IPS-18c (cell line): ENCODE measurements at regions not wholly inside any gene's neighbourhood (a gene's known extent, or its start where the extent isn't known, plus 50 kb on each side); places are given as distances from the start of the nearest gene placed in this dataset.

ENCODE experiments used
- H3K4me3 ChIP-seq: 2 replicates; pipeline ENCODE4 v1.7.0; 2013; ENCODE audit warnings: low read depth, mild to moderate bottlenecking, low read length, moderate library complexity; ENCODE audit not compliant: insufficient read depth
- H3K9me3 ChIP-seq: one replicate; pipeline ENCODE4 v1.6.1; 2013; ENCODE audit warnings: mild to moderate bottlenecking, low read length, moderate library complexity; ENCODE audit not compliant: control insufficient read depth, insufficient read depth

DNA sequence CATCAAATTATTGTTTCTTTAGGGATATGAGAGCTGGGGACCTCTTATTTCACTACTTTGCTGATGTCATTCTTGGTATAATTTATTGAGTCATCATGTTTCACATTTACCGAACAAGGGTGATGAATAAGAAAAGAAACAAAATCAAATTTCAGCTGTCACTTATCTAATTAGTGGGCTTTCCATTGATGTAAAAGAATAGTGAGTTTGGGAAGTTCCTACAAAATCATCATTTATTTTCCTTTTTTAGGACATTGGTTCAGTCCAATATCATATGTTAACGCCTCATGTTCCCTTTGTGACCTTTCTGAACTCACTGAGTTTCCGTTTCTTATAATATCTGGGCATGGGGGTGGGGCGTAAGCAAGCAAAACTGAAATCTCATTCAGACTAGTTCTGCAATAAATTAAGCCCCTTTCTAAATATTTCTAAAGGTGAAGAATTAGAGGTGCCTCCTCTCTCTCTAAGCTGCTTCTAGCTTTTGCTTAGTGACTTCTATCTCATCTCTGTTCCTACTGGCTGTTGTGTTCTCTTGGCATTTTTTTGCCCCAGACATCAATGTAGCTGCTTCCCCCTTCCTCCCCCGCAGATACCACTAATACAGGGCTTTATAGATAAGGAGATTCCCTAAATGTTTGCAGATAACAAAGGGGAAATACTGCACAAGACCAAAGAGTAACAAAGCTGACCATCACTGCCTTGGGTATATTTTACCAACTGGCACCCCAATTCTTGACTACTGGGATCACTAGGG, 238.0 kb upstream of the CTNNB1 start:
- no peak overlapping the region for H3K4me3 ChIP-seq

DNA sequence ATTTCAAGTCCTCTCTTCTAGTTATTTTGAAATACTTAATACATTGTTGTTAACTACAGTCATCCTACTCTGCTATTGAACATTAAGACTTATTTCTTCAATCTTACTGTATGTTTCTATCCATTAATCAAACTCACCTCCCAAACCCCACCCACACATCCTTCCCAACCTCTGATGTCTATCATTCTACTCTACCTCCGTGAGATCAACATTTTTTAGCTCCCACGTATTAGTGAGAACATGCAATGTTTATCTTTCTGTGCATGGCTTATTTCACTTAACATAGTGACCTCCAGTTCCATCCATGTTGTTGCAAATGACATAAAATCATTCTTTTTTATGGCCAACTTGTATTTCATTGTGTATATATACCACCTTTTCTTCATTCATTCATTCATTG, 236.6 kb upstream of the CTNNB1 start:
- Histone ChIP-seq H3K9me3 (no peaks in the 10 kb centered on the region), H3K4me3 (no peak overlapping the region)

More for the DNA sequence above, 238.0 kb upstream of the CTNNB1 start:
- H3K9me3 ChIP-seq: no peaks in the 10 kb centered on the region

DNA sequence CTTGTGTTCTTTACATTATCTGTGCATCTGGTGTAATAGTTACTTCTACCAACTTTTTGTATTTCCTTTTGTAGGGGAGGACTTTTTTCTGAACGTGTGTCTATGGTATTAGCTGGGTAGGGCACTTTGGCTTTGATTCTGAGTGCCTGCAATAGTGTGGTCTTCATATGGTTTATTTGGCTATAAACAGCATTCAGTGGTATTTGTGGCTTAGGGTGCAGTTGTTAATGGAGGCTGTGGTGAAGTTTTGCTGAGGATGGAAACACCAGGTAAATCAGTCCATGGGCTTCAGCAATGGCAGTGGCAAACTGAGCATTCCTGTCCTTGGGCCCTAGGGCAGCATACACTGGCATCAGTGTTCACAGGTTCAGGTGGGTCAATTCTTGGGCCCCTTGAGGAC, 230.6 kb upstream of the CTNNB1 start:
- Histone ChIP-seq H3K9me3 (no peaks in the 10 kb centered on the region), H3K4me3 (no peak overlapping the region)

DNA sequence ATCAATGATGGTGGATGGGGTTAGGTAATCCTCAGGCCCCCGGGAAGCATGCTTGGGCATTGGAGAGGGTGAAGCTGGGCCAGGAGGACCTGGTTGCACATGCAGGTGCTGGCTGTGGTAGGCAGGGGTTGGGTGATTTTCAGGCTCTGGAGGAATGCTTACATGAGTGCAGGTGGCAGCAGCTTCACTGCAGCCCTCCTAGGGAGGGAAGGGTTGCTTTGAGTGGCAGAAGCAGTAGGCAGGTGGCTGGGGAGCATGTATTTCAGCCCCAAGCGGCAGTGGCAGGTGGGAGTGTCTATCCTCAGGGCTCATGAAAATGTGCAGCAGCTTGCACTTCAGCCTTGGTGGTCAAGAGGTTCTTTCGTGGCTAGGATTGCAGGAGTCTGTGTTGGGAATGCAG, 230.0 kb upstream of the CTNNB1 start:
- Histone ChIP-seq H3K4me3 (no peak overlapping the region), H3K9me3 (no peaks in the 10 kb centered on the region)

DNA sequence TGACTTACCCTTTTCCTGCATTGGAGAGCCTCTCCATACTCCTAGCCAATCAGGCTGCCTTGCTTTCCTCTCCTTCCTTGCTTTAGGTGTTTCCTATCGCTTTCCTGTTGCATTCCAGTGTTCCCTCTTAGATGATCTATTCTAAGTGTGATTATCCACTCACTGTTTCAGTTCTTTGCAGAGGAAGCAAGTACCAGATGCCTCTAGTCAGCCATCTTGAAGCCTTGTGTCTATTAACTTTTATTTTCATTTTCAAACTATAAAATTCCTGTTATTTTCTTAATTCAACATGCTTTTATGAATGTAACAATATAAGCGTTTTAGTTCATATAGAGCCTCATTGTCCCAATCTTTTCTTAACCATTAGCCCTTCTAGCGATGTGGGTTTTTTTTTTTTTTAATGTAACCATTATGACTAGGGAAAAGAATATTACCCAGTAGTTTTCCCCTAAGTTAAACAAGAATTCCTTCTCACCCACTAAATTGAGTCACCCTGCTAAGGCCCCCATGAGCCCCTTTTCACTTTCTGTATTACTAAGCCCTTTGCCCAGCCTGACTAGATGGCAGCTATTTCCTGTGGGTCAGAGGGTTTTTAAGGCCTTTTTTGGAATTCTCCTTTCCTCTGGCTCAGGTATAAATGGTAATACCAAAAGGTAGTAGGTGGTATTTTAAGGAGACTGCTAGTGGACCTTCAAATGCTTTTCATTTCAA, 229.4 kb upstream of the CTNNB1 start:
- Histone ChIP-seq H3K9me3 (no peaks in the 10 kb centered on the region), H3K4me3 (no peak overlapping the region)

- Histone ChIP-seq H3K9me3 (no peaks in the 10 kb centered on the region), H3K4me3 (no peak overlapping the region)
Measured at GRCh38 chr3:40971191-40972168, 227.8 kb upstream of the CTNNB1 start.

DNA sequence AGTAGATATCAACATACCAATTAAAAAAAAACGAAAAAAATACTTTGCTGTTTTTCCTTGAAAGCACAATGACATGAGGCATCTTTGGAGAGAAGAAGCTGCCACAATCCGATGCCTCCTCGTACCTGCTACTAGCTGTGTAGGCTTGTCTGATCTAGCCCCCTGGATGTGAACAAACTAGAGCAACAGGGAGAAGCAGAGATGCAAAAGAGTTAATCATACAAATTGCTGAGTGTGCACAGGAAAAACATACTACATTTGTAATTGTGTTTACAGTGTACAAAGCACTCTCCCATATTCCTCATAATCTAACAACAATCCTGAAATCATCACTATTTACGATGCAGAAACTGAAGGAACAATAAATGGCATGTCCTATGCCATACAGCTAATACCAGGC, 227.0 kb upstream of the CTNNB1 start:
- no peaks in the 10 kb centered on the region for H3K9me3 ChIP-seq
- H3K4me3 ChIP-seq: no peak overlapping the region

- Histone ChIP-seq H3K4me3 (no peak overlapping the region), H3K9me3 (no peaks in the 10 kb centered on the region)
Measured at GRCh38 chr3:40973141-40973540, 226.2 kb upstream of the CTNNB1 start.

DNA sequence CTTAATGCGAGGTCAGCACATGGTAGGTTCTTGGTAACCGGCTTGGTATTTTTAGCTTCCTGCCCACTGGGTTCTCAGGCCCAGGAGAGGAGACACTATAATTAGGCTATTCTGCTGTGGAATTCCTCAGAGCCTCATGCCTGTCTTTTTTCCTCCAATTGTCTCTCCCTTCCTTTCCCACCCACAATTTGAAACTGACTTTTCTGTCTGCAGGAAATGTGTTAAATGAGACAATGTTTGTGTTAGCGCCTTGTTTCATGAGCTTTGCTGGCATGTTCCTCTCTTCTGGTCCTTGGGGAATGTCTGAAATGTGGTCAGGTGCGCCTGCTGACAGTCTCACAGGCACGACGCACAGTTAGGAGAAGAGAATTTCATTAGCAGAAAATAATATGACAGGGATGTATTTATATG, 223.6 kb upstream of the CTNNB1 start:
- Histone ChIP-seq H3K4me3 (no peak overlapping the region), H3K9me3 (no peaks in the 10 kb centered on the region)

DNA sequence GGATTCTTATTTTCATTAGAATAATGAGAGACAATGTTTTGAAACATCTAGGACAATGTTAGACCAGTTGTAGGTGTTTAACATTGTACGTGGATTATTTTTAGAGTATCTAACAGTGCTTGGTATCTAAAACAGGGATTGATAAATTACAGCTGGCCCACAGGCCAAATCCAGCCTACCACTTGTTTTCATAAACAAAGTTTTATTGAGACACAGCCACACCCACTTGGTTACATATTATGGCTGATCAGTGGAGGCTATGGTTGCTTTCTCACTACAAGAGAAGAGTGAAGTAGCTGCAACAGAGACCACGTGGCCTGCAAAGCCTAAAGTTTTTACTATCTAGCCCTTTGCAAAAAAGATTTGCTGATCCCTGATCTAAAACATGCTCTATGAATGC, 223.1 kb upstream of the CTNNB1 start:
- H3K4me3 ChIP-seq: no peak overlapping the region
- no peaks in the 10 kb centered on the region for H3K9me3 ChIP-seq

GRCh38 chr3:40978442-40978841, 220.9 kb upstream of the CTNNB1 start:
- Histone ChIP-seq H3K9me3 (no peaks in the 10 kb centered on the region), H3K4me3 (no peak overlapping the region)

DNA sequence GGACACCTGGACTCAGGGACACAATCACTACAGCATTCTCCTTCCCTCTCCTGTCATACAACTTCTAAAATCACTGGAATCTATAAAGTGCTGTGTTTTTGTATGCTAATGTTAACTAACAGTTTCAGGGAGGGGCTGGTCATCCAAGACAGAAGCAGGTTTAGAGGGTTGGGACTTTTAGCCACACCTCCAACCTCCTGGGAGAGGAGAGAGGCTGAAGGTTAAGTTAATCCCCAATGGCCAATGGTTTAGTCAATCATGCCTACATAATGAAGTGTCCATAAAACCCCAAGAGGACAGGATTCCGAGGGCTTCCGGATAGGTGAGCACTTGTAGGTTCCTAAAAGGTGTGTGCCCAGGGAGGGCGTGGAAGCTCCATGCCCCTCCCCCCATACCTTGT, 219.3 kb upstream of the CTNNB1 start:
- no peaks in the 10 kb centered on the region for H3K9me3 ChIP-seq
- H3K4me3 ChIP-seq: no peak overlapping the region

- H3K9me3 ChIP-seq: no peaks in the 10 kb centered on the region
- H3K4me3 ChIP-seq: no peak overlapping the region
Measured at GRCh38 chr3:40980467-40980866, 218.8 kb upstream of the CTNNB1 start.

DNA sequence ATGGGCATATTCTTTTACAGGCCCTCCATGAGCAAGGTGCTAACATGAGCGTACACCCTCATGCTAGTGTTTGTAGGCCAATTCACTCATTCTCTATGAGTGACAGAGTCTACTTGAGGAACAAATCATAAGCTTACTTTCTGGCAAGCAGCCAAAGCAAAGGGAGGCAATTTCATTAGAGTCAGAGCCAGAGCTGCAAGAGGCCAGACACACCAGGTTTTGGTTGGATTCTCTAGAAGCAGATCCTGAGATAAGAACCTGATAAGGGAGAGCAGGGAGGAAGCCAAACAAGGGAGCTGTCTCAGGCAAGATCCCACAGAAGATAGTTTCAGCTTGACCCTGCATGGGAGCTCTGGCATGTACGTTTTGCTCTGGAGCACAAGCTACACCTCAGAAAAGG, 214.1 kb upstream of the CTNNB1 start:
- H3K9me3 ChIP-seq: no peaks in the 10 kb centered on the region

DNA sequence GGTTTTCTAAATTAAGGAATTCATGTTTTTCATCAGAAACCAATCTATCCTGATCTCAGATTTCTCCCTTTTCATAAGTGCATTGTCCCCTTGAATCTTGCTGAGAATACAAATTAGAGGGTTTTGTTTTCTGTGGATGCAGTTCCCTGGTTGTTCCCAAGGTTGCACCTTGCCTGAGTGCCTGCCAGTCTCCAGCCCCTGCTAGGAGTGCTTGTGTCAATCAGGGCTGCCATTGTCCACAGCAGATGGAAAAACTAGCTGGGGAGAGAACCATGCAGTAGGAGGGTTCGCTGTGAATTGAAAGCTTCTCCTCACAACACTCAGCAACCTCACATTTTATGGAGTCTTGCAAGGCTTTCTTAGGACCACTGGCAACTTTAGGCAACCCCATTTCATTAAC, 210.8 kb upstream of the CTNNB1 start:
- H3K4me3 ChIP-seq: no peak overlapping the region
- no peaks in the 10 kb centered on the region for H3K9me3 ChIP-seq

More for the DNA sequence above, 214.1 kb upstream of the CTNNB1 start:
- H3K4me3 ChIP-seq: no peak overlapping the region

DNA sequence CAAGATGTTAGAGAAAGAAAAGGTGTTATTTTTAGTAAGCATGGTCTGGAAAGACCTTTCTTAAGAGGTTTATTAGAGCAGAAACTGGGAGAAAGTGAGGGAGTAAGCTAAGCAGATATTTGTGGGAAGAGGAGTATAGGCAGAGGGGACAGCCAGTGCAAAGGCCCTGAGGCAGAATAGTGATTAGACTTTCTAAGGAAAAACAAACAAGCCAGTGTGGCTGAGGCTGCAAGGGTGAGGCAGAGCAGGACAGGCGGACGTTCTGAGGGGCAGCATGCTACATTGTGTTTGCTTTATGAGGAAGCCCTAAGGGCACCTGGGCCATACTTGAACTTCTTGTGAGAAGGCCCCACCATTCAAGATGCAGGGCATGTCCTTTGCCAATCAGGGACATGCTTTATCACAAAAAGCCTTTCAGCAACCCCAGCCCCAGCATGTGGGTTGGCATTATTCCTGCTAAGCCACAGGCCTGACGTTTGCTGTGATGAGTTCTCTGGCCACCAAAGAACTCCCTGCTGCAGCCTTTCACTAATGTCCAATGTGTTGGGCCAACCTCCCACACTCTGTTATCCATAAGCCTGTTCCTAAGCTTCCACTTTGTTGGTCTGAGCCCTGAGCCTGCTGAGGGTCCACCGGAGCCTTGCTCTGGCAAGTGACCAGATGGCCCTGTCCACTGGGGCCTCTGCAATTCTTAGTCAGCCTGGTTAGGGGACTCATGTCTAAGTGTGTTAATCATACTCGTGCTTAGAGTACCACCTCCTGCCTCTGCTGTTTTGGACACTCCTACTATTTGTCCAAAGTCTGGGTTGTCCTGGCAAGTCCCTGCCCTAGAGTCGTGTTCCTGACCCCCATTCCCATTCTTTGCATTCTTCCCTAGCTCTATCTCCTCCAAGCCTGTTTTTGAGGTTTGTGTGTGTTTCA, 209.9 kb upstream of the CTNNB1 start:
- Histone ChIP-seq H3K9me3 (no peaks in the 10 kb centered on the region), H3K4me3 (no peak overlapping the region)

DNA sequence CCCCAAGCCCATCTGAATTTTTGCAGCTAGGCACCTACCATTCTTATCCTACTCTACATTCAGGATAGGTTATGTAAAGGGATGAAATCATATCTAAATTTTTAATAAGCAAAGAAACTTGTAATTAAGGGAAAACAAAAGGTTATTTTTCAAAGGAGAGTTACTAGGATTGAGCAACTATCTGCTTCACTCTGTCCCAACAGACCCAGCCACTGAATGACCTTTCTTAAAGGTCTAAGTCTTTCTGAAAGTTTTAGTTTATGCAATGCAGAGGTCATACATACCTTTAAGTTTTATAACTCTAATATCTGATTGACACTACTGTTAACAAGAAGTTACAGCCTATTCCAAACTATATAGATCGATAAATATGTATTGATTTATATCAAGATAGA, 209.2 kb upstream of the CTNNB1 start:
- H3K9me3 ChIP-seq: no peaks in the 10 kb centered on the region
- H3K4me3 ChIP-seq: no peak overlapping the region
